CD4-positive, alpha-beta T cell treated with Interleukin-12 subunit alpha and Interleukin-12 subunit beta, for 1 hour (primary cell): ENCODE measurements at regions not wholly inside any gene's neighbourhood (a gene's known extent, or its start where the extent isn't known, plus 50 kb on each side); places are given as distances from the start of the nearest gene placed in this dataset.

Source experiments
- DNase-seq: peaks from one replicate; pipeline ENCODE4 v3.0.0-alpha.2; 2020

- DNase-seq = no peak
These were observed 185.8 kb upstream of the RMST start for GRCh38 chr12:97276661-97277429.

DNA sequence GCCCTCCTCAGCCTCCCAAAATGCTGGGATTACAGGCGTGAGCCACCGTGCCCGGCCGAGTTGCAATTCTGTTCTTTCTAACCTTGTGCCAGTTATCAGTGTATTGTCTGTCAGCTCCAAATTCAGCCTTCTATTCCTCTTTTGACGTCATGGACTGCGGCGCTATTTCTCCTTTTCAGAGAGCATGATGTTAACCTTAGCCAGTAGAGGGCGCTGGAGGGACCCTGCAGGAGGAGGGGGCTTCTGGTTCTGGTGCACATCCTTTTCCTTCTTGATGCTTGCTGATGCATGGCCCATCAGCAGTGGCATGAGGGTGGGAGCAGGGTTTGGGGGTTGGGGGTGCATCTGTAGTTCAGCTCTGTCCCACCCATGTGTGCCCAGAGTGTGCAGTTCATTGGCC, 179.3 kb upstream of the RMST start:
- DNase-seq = no peak

DNA sequence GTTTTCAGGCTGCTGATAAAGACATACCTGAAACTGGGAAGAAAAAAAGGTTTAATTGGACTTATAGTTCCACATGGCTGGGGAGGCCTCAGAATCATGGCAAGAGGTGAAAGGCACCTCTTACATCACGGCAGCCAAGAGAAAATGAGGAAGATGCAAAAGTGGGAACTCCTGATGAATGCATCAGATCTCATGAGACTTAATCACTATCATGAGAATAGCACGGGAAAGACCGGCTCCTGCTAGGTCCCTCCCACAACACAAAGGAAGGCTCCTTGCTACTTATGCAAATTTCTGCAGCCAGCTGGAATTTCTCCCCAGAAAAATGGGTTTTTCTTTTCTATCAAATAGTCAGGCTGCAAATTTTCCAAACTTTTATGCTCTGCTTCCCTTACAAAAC, 174.1 kb upstream of the RMST start:
- no peak for DNase-seq

DNA sequence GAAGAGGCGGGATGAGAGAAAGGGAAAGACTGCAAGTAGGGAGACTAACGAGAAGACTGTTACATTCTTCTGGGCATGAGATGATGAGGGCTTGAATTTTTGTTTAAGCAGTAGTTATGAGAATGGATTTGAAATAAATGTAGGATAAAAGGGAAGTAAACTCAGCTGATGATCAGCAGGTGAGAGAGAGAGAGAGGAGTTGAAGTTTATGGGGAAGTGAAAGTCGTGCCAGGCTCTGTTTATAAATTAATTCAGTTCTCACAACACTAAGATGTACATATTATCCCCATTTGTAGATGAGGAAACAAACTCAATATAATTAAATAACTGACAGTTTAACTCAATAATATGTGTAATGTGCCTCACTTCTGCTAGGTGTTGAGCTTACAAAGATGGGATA, 170.0 kb upstream of the RMST start:
- no peak for DNase-seq

DNA sequence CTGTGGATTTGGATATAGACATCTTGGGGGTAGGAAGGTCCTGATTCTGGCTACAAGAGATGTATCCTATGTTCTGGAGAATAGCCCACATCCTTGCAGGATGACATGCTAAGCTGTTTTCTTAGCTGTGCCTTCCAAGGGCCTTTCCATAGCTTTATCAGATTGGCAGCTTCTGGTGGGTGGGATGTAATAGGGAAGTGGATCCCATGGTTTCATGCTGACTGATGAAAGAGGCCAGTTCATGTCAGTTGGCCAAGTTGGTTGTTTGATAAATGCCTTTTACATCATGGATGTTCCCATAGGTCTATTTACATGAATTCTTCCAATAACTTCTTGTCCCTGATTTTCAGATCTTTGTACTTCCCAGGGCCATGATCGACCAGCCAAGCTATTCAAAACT, 169.1 kb upstream of the RMST start:
- no peak for DNase-seq

DNA sequence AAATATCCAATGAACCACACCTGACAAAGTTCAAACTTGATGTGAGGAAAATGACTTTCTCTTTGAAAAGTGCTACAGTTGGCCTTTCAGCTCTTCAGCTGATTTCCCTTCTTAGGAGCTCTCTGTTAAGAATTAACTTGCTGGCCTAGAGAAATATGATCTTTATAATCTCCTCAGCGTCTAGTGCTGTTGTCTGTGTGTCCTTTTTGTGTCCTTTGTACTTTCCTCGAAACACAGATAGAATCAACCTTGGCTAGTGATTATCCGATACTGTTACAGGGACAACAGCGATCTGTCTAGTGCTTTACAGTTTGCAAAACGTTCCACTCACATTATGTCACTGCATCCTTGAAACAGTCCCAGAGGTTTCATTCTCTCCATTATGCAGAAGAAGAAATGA, 162.8 kb upstream of the RMST start:
- DNase-seq = no peak

DNA sequence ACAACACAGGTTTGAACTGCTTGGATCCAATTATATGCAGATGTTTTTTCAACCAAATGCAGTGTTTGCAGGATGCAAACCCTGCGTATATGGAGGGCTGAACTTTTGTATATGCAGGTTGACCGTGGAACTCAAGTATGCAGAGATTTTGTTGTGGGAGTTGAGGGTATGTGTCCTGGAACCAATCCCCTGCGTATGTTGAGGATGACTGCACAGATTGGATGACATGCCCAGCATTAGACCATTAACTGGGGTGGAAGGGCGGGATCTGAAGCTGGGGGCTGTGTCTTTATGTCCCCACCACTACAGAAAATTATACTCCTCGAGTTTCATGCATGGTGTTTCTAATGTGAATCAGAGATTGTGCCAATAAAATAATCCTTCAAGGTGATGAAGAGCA, 162.2 kb upstream of the RMST start:
- DNase-seq = no peak

GRCh38 chr12:97300891-97301290, 161.7 kb upstream of the RMST start:
- DNase-seq = no peak

DNA sequence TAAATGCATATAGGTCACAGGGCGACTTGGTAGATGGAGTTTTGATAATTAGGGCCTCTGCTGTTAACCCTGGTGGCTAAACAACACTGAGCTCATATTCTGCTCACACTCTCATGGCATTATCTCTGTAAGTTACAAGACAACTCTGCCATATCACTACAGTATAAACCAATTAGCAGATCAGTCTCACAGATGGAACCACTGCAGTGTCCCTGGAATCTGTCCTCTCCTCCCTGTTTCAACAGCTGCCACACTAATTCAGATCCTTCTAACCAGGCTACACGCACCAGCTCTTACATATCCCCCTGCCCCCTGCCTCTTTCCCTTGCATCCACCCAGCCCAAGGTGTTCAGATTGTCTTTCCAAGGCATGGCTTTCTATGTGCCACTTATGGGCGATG, 161.0 kb upstream of the RMST start:
- no peak for DNase-seq

- DNase-seq = no peak
These were observed 157.0 kb upstream of the RMST start for GRCh38 chr12:97305651-97306050.

DNA sequence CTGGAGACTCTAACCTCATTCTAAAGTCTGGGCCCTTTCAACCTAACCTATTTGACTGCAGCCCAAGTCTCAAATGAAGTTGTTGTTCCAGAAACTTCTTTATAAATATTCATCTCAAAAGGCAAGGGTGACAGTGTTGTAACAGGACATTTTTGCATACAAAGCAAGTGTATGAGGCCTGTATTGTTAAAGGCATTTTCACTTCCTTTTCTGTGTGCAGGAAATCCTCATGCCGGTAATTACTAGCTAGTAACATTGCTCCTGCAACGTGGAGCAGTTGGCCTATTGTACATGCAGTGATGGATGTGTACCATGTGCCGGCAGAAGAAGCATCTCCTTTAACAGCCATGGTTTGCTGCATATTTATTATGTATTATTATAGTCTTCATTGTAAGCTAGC, 156.5 kb upstream of the RMST start:
- DNase-seq = no peak

- peak; percentile 58 for DNase-seq
These were observed 153.9 kb upstream of the RMST start for GRCh38 chr12:97308576-97309198.

GRCh38 chr12:97309921-97310320, 152.7 kb upstream of the RMST start:
- no peak for DNase-seq

GRCh38 chr12:97312570-97313135, 150.0 kb upstream of the RMST start:
- no peak for DNase-seq

DNA sequence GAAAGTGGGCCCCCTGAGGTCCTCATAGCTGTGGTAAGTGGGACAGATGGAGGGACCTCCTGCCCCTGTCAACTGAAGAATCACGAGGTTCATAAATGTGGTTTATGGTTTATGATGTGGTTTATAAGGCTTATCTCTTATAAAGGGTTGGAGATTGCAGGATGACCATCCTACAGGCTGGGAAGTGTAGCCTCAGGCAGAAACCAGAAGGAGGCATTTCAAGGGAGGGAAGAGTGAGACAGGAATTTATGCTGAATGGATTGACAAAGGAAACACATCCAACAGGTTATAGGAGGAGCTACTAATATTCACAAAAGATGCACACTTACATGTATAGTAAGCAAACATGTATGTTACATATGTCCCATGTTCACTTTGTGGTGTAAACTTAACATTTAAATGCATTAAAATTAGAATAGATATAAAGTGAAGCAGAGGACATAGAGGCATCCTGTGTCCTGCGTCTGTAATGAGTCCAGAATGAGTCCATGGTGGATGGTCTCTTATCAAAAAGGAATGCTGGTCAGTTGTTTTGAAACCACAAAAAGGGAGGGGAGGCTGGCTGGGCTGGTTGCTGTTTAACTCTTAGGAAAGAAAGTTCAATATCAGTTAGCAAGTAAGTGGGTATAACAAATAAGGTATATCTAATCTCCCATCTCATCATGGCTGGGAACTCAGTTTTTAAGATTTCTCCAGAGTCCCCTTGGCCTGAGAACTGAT, 149.0 kb upstream of the RMST start:
- DNase-seq = no peak

GRCh38 chr12:97316321-97316720, 146.3 kb upstream of the RMST start:
- no peak for DNase-seq

DNA sequence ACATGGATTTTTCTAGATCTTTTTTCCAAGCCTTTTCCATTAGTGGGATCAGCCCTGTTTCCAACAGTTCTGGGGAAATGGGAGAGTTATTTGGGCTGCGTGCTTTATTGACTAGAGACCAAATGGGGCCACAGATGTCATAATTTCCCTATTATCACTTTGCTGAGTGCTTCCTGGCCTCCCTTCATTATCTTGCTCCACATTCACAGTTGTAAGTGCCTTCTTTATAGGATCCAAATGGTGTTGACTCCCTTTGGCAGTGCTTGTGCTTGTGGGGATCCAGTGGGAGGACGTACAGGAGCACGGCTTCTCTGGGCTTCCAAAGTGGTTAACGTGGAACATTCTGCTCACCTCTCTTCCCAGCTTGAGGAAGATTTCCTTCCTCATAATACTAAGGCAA, 141.0 kb upstream of the RMST start:
- DNase-seq = no peak

DNA sequence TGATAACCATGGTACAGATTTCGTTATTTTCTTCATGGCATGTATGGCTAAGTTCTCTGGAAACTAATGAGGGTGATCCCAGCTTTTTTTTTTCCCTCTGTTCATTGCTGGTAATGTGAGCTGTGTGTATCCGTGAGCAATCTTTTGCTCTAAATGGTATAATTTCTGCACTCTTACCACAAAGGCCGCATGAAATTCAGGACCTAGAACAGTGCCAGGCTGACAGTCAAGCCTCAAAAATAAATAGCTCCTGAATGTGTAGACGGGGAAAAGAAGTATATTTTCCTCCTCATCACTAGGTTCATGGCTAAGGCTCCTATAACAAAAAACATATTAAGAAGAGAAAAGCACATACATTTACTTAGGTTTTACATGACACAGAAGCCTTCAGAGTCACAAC, 140.2 kb upstream of the RMST start:
- DNase-seq = no peak

GRCh38 chr12:97323154-97323553, 139.4 kb upstream of the RMST start:
- DNase-seq = no peak

DNA sequence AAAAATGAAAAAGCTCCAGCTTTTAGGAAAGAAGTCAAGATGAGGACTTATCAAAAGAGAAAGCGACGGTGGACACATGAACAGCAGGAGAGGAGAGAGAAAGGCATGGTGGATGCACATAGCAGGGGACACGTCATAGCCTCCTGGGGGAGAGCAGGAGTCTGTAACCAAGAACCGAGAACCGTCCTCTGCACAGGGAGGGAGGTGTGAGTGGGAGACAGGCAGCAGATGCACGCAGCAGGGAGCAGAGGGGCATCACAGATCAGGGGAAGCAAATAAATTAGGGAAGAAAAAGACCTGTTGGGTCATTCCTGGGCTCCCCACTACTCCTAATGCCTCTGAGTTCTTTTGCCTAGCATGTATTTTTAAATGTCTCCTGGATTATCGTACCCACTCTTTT, 138.1 kb upstream of the RMST start:
- no peak for DNase-seq

DNA sequence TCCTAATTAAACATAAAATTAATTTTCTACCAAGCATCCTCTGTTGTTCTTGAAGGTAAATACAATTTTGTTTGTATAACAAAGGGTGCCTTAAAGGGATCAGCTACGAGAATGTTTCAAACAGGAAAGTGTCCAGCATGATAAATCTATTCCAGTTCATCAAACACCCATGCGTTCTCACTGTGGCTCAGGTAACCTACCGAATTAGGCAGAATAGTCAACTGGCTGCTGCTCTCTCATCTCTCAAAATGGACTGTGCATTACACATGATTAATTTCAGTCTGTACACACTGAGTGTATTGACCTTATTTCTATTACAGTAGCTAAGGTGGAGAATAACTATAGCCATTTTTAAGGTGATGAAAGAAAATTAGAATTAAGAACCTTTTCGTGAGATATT, 127.5 kb upstream of the RMST start:
- no peak for DNase-seq

DNA sequence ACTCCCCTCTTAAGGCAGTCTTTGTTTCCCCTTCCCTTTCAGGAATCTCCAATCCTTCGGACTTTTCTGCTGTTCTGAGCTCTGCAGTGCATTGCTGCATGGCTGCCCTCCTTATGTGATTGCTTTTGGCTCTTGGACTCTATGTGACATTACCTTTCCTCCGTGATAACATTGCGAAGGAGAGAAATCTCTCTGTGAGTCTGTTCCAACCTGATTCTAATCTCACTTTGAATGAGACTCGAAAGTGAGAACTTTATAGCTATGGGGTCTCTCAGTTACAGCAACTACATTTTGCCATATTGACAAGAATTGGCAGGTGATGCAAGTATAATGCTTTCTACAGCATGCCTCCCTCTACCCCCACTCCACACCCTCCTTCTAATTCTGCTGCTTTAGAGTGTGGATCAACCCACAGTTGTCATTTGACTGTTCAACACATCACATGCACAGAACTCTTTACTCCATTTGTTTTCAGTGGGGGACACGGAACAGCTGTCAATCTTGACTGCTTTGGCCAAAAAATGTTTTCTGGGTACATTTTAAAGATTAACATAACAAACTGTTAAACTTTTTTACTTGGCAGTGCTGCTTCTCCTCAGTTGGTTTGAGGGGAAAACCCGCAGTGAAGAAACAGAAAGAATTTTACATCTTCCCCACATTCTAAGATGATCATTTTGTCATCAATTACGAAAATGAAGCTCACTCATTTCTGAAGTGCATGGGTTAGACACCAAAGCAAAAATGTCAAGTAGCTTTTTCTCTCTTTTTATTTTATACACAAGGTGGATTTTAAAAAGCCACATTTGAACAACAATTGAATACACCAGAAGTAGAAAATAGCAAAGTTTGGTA, 125.5 kb upstream of the RMST start:
- DNase-seq = no peak

DNA sequence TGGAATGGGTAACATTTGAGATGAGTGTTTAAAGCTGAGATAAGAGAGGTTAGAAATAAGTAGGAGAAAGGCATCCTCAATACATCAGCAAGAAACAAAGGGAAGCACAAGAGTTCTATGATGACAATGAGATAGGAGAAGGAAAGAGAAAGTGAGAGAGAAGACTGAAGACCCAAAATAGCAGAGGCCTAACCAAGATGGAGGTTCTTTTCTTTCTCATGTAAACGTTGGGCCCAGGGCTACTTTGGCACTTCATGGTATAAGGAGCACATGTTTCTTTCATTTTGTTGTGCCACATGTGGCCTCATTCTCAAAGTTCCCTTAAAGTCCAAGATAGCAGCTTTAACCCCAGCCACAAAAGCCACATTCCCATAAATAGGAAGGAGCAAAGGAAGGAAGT, 120.5 kb upstream of the RMST start:
- no peak for DNase-seq
